H9 (cell line): ENCODE measurements at regions not wholly inside any gene's neighbourhood (a gene's known extent, or its start where the extent isn't known, plus 50 kb on each side); places are given as distances from the start of the nearest gene placed in this dataset.

ENCODE experiments used
- DNase-seq: peaks from one replicate; pipeline ENCODE4 v3.0.0-alpha.2; 2017
- H2AFZ ChIP-seq: one replicate; pipeline ENCODE4 v1.6.1; 2013; ENCODE audit warnings: mild to moderate bottlenecking, low read length, control low read depth, moderate library complexity
- H2AK5ac ChIP-seq: 2 replicates; pipeline ENCODE4 v1.6.1; 2013; ENCODE audit warnings: low read length, control low read depth, mixed read lengths; ENCODE audit not compliant: insufficient read length
- H2BK120ac ChIP-seq: one replicate; pipeline ENCODE4 v1.6.1; 2013; ENCODE audit warnings: low read depth, mild to moderate bottlenecking, low read length, control low read depth, inconsistent platforms; ENCODE audit not compliant: poor library complexity, severe bottlenecking
- H2BK12ac ChIP-seq: 2 replicates; pipeline ENCODE4 v1.6.1; 2013; ENCODE audit warnings: low read length, control low read depth, mixed read lengths, low read depth; ENCODE audit not compliant: insufficient read length
- H2BK15ac ChIP-seq: 2 replicates; pipeline ENCODE4 v1.6.1; 2013; ENCODE audit warnings: low read depth, low read length, control low read depth
- H2BK20ac ChIP-seq: one replicate; pipeline ENCODE4 v1.6.1; 2013; ENCODE audit warnings: low read depth, mild to moderate bottlenecking, low read length, control low read depth, inconsistent platforms; ENCODE audit not compliant: poor library complexity, severe bottlenecking
- H2BK5ac ChIP-seq: 2 replicates; pipeline ENCODE4 v1.6.1; 2013; ENCODE audit warnings: low read length, control low read depth, mixed read lengths; ENCODE audit not compliant: insufficient read length
- H3K14ac ChIP-seq: 2 replicates; pipeline ENCODE4 v1.6.1; 2013; ENCODE audit warnings: low read length, control low read depth; ENCODE audit not compliant: insufficient read depth
- H3K18ac ChIP-seq: 2 replicates; pipeline ENCODE4 v1.6.1; 2013; ENCODE audit warnings: low read depth, mild to moderate bottlenecking, mixed read lengths, low read length, control low read depth; ENCODE audit not compliant: insufficient read length
- H3K23ac ChIP-seq: 2 replicates; pipeline ENCODE4 v1.6.1; 2013; ENCODE audit warnings: low read length, control low read depth, mixed read lengths, low read depth; ENCODE audit not compliant: insufficient read length
- H3K23me2 ChIP-seq: 2 replicates; pipeline ENCODE4 v1.6.1; 2013; ENCODE audit warnings: low read depth, mild to moderate bottlenecking, mixed read lengths, low read length, control low read depth; ENCODE audit not compliant: insufficient read length, poor library complexity, severe bottlenecking
- H3K27ac ChIP-seq: 2 replicates; pipeline ENCODE4 v1.5.1; 2013; ENCODE audit warnings: low read length, control low read depth, mixed read lengths, low read depth; ENCODE audit not compliant: insufficient read length
- H3K27me3 ChIP-seq: 2 replicates; pipeline ENCODE4 v1.6.1; 2013; ENCODE audit warnings: low read length, control low read depth, inconsistent platforms; ENCODE audit not compliant: insufficient read depth
- H3K4ac ChIP-seq: 2 replicates; pipeline ENCODE4 v1.6.1; 2013; ENCODE audit warnings: low read depth, mild to moderate bottlenecking, control low read depth, inconsistent platforms, low read length, moderate library complexity
- H3K4me1 ChIP-seq: 2 replicates; pipeline ENCODE4 v1.6.1; 2013; ENCODE audit warnings: low read length, control low read depth, inconsistent platforms; ENCODE audit not compliant: insufficient read depth
- H3K4me2 ChIP-seq: 2 replicates; pipeline ENCODE4 v1.6.1; 2013; ENCODE audit warnings: low read length, control low read depth, mixed read lengths; ENCODE audit not compliant: insufficient read length, insufficient read depth
- H3K56ac ChIP-seq: 2 replicates; pipeline ENCODE4 v1.6.1; 2013; ENCODE audit warnings: low read depth, mild to moderate bottlenecking, mixed read lengths, low read length, control low read depth; ENCODE audit not compliant: insufficient read length
- H3K79me1 ChIP-seq: 2 replicates; pipeline ENCODE4 v1.6.1; 2013; ENCODE audit warnings: low read depth, mild to moderate bottlenecking, moderate library complexity, low read length, control low read depth, inconsistent platforms; ENCODE audit not compliant: insufficient read depth, poor library complexity, severe bottlenecking
- H3K79me2 ChIP-seq: 2 replicates; pipeline ENCODE4 v1.6.1; 2013; ENCODE audit warnings: low read length, control low read depth, inconsistent platforms; ENCODE audit not compliant: insufficient read depth
- H3K9ac ChIP-seq: 2 replicates; pipeline ENCODE4 v1.6.1; 2013; ENCODE audit warnings: low read length, control low read depth, mixed read lengths; ENCODE audit not compliant: insufficient read length; ENCODE audit errors: extremely low read depth
- H3K9me3 ChIP-seq: one replicate; pipeline ENCODE4 v1.6.1; 2013; ENCODE audit warnings: low read depth, low read length, inconsistent platforms; ENCODE audit not compliant: control insufficient read depth
- H3T11ph ChIP-seq: one replicate; pipeline ENCODE4 v1.6.1; 2013; ENCODE audit warnings: mild to moderate bottlenecking, low read length, control low read depth, inconsistent platforms
- H4K20me1 ChIP-seq: one replicate; pipeline ENCODE4 v1.6.1; 2013; ENCODE audit not compliant: control insufficient read depth, insufficient read length, insufficient read depth
- H4K5ac ChIP-seq: 2 replicates; pipeline ENCODE4 v1.6.1; 2013; ENCODE audit warnings: low read depth, mild to moderate bottlenecking, mixed read lengths, low read length, control low read depth; ENCODE audit not compliant: insufficient read length
- H4K8ac ChIP-seq: replicated peaks from 2 replicates; pipeline ENCODE4 v1.6.1; 2013; ENCODE audit warnings: low read length, control low read depth, mixed read lengths, low read depth; ENCODE audit not compliant: insufficient read length
- H4K91ac ChIP-seq: 2 replicates; pipeline ENCODE4 v1.6.1; 2013; ENCODE audit warnings: low read depth, mild to moderate bottlenecking, moderate library complexity, mixed read lengths, low read length, control low read depth; ENCODE audit not compliant: insufficient read length
- H3K27ac Mint-ChIP-seq, 3 experiments: 2 replicates in 2 of 3; 3 replicates in 1 of 3; pipeline ENCODE4 v1.8.0; 2020 to 2021; ENCODE audit warnings: mixed read lengths in 3 of 3, mild to moderate bottlenecking in 1 of 3, moderate library complexity in 1 of 3
- H3K27me3 Mint-ChIP-seq: 2 replicates; pipeline ENCODE4 v1.8.0; 2021; ENCODE audit warnings: low read depth, mild to moderate bottlenecking, moderate library complexity, mixed read lengths
- H3K36me3 Mint-ChIP-seq, 3 experiments: 2 replicates in 2 of 3; 3 replicates in 1 of 3; pipeline ENCODE4 v1.8.0; 2020 to 2021; ENCODE audit warnings: low read depth in 3 of 3, mixed read lengths in 3 of 3; ENCODE audit not compliant: insufficient read depth in 1 of 3
- H3K4me1 Mint-ChIP-seq, 2 experiments: 2 replicates each; pipeline ENCODE4 v1.8.0; 2020; ENCODE audit warnings: mixed read lengths in 2 of 2
- H3K4me3 Mint-ChIP-seq, 2 experiments: 2 replicates in 1 of 2; 3 replicates in 1 of 2; pipeline ENCODE4 v1.8.0; 2020 to 2021; ENCODE audit warnings: mild to moderate bottlenecking in 2 of 2, mixed read lengths in 2 of 2, moderate library complexity in 1 of 2
- H3K9me3 Mint-ChIP-seq, 2 experiments: 2 replicates in 1 of 2; 3 replicates in 1 of 2; pipeline ENCODE4 v1.8.0; 2020; ENCODE audit warnings: mild to moderate bottlenecking in 2 of 2, mixed read lengths in 2 of 2, moderate library complexity in 1 of 2
- WGBS: extraction: QIAGEN DNeasy Blood & Tissue Kit; methylation state at CpG from one replicate; pipeline ENCODE4 v1.1.7; 2013; ENCODE audit warnings: missing lambda C conversion rate, low lambda C conversion rate, mixed read lengths; ENCODE audit not compliant: insufficient read length; ENCODE audit errors: extremely low coverage; 5-methylcytosine and 5-hydroxymethylcytosine counted together
- TF ChIP-seq, protein P1 (sequence below): fragments of 200-600 bp; sonication (generic); conservative IDR thresholded peaks from 3 replicates; pipeline ENCODE4 v1.8.0; 2021; ENCODE audit warnings: antibody characterized with exemption, mild to moderate bottlenecking

DNA sequence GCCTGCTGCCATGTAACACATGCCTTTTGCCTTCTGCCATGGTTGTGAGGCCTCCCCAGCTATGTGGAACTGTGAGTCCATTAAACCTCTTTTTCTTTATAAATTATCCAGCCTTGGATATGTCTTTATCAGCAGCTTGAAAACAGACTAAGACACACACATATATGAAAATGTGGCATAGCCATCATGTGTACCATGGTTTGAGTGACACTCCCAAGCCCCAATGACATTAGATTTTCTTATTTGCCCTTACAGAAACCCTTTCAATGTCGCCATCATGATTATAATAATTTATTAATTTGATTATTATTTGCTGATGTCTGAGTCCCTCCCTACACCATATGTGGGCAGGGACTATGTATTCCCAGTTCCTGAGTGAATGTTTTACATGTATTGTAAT is 63.5 kb upstream of the FGGY start:
- H3K27me3 ChIP-seq, result no peaks in the 10 kb centered on the region
- H3K79me1 ChIP-seq, result no peaks in the 10 kb centered on the region
- H3K14ac ChIP-seq, result no peak overlapping the region
- H3K4me2 ChIP-seq, result no peak overlapping the region
- no peak overlapping the region for H3K56ac ChIP-seq
- H3T11ph ChIP-seq, result no peak overlapping the region
- no peak overlapping the region for H4K91ac ChIP-seq
- peaks cover 4% of the 10 kb centered on the region; the same call in 1 of the 2 replicates for H3K4me1 ChIP-seq
- no peaks in the 10 kb centered on the region for H3K79me2 ChIP-seq
- no peaks in the 10 kb centered on the region for H3K23me2 ChIP-seq
- Mint-ChIP-seq H3K4me1 (peaks cover 6 to 9% of the 10 kb centered on the region in 2 experiments), H3K27ac (no peak overlapping the region), H3K36me3 (no peaks in the 10 kb centered on the region), H3K4me3 (no peak overlapping the region), H3K27me3 (no peaks in the 10 kb centered on the region), H3K9me3 (no peaks in the 10 kb centered on the region; a peak in 1 of 5 replicates)
- H4K8ac ChIP-seq, result no peak overlapping the region
- no peak overlapping the region for H4K5ac ChIP-seq
- WGBS, result no CpG with 5 or more reads among the region's 1 CpG
- H3K9me3 ChIP-seq, result no peaks in the 10 kb centered on the region
- no peak overlapping the region for H2BK15ac ChIP-seq
- H3K23ac ChIP-seq, result no peak overlapping the region
- H4K20me1 ChIP-seq, result no peaks in the 10 kb centered on the region
- H2BK5ac ChIP-seq, result no peak overlapping the region
- no peak overlapping the region for H2BK120ac ChIP-seq
- H2AK5ac ChIP-seq, result no peak overlapping the region
- TF ChIP-seq, protein P1, sequence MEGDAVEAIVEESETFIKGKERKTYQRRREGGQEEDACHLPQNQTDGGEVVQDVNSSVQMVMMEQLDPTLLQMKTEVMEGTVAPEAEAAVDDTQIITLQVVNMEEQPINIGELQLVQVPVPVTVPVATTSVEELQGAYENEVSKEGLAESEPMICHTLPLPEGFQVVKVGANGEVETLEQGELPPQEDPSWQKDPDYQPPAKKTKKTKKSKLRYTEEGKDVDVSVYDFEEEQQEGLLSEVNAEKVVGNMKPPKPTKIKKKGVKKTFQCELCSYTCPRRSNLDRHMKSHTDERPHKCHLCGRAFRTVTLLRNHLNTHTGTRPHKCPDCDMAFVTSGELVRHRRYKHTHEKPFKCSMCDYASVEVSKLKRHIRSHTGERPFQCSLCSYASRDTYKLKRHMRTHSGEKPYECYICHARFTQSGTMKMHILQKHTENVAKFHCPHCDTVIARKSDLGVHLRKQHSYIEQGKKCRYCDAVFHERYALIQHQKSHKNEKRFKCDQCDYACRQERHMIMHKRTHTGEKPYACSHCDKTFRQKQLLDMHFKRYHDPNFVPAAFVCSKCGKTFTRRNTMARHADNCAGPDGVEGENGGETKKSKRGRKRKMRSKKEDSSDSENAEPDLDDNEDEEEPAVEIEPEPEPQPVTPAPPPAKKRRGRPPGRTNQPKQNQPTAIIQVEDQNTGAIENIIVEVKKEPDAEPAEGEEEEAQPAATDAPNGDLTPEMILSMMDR, result no peak
- DNase-seq, result no peak
- no peak overlapping the region for H2AFZ ChIP-seq
- H3K9ac ChIP-seq, result no peak overlapping the region
- H2BK12ac ChIP-seq, result no peak overlapping the region
- no peak overlapping the region for H3K27ac ChIP-seq
- H3K4ac ChIP-seq, result no peak overlapping the region
- H2BK20ac ChIP-seq, result no peak overlapping the region
- H3K18ac ChIP-seq, result no peak overlapping the region
